Suppressor macrophage treated with lipopolysaccharide for 1 hour (primary cell): ENCODE measurements at regions not wholly inside any gene's neighbourhood (a gene's known extent, or its start where the extent isn't known, plus 50 kb on each side); places are given as distances from the start of the nearest gene placed in this dataset.

Source experiments
- DNase-seq, 3 donors: peaks; one replicate each; pipeline ENCODE4 v3.0.0-alpha.2; 2020 to 2022

DNA sequence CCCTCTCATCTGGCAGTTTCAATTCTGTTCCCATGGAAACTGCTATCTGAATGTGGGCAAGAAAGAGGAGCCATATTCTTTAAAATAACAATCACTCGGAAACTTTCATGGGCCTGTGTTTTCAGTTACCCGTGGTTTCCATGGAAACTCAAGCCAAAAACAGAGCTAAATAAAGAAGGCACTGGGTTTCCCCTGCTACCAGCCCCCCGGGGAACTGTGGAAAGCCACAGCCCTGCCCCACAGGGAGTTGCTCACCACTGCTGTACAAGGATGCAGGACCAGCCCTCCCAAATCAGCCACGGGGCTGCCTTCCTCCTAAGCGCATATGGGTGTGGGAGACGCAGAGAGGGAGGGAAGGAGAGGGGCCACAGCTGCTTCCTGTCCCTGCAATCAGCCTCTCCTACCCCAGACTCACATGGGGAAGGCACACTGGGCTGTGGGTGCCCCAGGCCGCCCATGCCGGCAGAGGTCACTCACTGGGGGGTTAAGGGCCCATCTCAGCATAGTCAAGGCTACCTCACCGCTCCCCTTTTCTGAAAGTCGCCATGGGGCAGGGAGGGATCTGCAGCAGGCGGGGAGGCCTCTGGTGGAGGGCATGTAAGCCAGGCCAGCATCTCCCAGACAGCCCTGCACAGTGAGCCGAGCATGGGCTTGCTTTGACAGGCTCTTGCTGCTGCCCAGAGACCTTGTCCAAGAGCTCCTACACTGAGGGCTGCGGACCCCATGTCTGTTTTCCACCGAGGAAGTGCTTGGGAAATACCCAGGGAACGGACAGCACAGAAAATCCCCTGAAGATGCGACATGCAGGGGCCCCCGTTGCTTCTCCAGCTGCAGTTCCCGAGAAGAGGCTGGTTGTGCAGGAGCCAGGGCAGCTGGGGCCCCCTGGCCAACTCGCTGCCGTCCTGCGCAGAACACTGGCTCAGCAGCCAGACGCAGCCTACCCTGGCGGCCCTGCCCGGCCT is 157.3 kb upstream of the PPP2R2D start:
- DNase-seq, result peak; percentile 47 to 62 (median 58)

DNA sequence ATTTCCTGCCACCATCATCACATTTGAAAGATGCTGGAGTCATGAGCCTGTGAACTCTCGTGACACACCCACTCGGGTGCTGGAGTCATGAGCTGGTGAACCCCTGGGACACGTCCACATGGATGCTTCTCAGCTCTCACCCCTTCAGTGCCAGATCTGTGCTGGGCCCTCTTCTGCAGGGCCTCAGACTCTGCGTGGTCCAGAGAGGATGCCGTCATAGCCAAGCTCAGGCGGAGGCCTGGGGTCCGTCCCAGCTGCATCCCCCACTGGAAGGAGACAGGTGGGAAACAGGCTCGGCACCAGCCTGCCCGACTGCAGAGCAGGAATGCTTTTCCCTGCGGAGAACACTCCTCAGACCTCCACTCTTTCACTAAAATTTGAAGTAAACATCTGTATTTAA is 156.5 kb upstream of the PPP2R2D start:
- DNase-seq, result peak in 1 of 3 donors; percentile 6

DNA sequence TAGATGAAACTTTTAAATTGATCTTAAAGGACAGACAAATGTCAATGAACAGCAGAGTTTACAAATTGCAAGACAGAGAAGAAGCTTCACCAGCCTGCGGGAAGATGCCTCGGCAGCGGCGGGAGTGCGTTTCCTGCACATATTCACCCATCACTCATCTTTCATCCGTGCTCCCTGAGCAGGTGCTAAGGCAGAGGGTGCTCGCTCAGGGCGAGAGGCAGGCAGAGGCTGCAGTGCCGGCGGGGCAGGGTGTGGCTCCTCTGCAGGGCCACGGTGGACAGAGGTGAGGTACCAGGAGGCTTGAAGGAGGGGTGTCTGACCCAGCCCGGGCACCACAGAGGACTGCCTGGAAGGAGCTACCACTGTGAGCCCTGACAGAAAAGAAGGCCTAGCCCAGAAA is 155.2 kb upstream of the PPP2R2D start:
- no peak for DNase-seq

DNA sequence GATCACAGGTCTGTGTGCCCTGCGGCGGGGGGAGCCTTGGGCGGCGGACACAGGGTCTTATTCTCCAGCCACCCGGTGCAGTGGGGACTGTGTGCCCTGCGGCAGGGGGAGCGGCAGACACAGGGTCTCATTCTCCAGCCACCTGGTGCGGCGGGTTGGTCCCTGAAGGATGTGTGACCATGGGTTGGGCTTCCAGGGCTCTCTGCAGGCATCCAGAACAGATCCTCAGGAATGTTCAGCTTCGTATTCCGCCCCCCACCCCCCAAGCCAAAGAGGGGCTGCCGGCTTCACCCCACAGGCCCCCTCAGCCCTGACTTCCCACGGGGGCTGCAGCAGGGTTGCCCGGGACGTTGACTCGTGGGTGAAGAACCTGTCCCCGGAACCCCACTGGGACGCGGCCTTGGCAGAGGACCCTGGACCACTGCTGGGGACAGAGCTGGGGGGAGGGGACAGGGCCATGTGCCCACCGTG is 154.5 kb upstream of the PPP2R2D start:
- no peak for DNase-seq

DNA sequence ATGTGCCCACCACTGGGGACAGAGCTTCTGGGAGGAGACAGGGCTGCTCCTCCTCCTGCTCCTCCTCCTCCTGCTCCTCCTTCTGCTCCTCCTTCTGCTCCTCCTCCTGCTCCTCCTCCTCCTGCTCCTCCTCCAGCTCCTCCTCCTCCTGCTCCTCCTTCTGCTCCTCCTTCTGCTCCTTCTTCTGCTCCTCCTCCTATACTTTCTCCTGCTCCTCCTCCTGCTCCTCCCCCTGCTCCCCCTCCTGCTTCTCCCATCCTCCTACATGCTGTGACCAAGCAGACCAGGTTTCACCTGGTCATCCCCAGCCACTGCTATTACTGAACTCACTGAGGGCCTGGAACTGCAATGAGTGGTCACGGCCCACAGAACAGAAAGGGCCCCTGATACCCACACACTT is 154.0 kb upstream of the PPP2R2D start:
- peak in 2 of 3 donors; percentile 15 to 46 for DNase-seq

DNA sequence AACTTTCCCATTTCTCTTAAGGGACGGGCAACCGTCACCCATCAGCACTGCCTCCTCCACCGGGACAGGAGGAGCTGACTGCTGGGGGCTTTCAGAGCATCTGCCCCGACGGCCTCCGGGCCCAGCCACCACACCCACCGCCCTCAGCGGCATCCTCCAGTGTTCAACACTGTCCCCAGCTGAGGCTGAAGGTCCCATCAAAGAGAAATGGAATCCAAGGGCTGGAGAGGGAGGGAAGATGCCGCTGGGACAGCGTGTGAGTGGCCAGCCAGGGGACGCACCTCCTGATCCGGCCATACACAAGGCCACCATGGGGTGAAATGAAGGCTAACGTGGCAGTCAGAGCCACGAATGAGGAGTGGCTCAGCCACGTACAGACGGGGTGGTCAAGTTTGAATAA is 153.6 kb upstream of the PPP2R2D start:
- no peak for DNase-seq

DNA sequence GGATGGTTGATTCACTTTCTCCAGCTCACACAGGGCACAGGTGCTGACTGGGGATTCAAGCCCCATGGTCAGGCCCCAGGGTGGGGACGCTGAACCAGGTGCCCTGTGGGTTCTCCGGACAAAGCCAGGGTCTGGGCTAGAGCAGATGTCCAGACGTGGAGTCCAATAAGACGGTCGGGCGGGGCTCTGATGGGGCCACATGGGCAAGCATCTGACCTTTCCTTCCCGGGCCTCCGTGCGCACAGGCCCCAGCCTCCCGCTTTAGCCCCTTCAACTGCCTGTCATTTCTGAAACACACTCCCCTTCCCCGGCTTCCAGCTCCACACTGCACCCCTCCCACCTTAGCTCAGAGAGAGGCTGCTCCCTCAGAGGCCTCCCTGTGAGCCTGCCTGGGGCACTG is 153.0 kb upstream of the PPP2R2D start:
- DNase-seq, result no peak

DNA sequence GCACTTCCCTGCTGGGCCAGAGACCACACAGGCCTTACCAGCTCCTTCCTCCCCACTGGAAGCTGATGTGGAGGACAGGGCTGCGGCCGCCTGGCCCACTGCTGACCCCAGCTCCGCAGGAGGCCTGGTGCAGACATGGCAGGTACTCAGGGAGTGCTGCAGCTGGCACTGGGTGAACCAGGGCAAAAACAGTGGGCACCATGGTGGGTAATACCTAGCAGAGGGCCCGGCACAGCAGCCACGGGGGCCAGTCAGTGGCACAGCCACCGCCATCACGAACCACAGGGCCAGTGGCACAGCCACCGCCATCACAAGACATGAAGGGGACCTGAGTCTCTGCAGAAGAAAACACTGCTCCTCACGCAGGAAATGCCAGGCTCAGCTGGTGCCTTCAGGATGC is 152.6 kb upstream of the PPP2R2D start:
- DNase-seq, result no peak

DNA sequence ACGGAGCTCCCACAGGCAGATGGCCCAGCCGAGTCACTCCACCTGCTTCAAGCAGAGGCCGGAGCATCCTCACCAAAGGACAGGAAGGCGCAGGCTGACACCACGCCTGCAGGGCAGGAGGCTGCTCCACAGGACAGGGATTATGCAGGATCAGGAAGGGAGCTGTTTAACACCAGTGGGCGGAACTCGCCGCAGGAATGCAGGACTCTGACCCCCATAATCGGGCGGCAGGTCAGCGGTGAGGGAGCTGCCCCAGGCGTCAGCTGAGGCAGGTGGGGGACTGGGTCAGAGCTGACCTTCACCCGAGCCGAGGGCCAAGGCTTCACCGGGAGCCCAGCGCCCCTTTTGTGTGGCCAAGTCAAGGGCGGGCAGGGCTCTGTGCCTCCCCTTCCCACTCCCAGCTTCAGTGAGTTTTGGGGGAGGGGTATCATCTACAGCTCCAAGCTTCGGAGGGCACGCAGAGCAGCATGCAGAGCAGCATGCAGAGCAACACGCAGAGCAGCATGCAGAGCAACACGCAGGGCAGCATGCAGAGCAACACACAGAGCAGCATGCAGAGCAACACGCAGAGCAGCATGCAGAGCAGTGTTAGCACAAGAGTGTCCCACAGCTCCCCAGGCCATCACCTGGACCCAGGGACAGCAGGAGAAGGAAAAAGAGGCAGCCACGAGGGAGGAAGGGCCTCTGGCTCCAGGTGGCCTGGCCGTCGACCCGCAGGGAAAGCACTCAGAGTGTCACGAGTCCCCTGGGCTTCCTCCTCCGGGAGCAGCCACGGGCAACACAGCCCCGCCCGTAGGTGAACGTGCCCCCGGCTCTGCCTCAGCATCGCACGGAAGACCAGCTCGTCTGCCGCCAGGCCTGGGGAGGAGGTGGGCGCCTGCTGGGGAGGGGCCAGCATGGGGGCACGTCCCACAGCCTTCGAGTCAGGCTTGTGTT is 151.7 kb upstream of the PPP2R2D start:
- no peak for DNase-seq

DNA sequence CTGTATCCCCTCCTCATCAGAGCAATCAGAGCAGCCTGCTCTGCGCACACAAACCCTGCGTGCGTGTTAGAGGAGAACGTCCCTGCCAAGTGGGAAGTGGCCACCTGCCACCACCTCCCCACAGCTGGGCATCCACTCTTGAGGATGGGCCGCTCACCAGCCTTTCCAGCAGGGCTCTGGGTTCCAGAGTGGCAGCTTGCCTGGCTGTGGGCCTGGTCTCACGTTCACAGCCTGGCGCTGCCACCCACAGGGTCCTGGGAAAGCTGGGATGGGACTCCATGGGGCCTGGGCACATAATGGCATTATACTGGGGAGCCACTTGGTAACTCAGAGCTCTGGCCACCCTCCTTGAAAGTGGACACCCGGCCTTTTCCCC is 151.1 kb upstream of the PPP2R2D start:
- no peak for DNase-seq

DNA sequence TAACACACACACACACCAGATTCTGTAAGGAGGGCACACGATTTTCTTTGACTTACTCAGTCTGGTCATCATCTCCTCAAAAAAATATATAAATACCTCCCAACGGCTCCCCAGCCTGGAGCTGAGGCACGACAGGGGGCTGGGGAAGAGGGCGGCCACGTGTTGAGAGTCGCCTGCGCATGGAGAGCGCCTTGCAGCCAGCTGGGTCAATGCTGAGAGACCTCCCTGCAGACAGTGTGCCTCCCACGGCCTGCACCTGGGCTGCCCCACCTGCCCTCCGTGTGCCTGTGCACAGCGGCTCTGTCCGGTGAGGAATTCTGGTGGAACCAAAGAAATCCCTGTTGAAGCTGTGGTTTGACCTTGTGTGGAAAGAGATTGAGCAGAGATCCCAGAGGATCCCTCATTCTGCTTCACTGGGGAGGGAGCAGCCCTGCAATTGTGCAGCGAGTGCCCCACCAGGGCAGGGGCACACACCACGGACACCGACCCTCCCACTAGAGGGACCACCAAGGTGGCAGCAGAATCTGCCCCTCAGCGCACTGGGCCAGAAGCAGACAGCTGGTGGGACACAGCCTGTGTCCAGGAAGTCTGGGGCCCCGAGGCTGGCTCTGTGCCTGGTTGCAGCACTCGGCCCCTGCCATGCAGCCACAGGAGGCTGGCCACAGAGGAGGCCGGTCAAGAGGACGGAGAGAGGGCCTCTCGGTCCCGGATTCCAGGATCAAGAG is 150.5 kb upstream of the PPP2R2D start:
- DNase-seq, result no peak

DNA sequence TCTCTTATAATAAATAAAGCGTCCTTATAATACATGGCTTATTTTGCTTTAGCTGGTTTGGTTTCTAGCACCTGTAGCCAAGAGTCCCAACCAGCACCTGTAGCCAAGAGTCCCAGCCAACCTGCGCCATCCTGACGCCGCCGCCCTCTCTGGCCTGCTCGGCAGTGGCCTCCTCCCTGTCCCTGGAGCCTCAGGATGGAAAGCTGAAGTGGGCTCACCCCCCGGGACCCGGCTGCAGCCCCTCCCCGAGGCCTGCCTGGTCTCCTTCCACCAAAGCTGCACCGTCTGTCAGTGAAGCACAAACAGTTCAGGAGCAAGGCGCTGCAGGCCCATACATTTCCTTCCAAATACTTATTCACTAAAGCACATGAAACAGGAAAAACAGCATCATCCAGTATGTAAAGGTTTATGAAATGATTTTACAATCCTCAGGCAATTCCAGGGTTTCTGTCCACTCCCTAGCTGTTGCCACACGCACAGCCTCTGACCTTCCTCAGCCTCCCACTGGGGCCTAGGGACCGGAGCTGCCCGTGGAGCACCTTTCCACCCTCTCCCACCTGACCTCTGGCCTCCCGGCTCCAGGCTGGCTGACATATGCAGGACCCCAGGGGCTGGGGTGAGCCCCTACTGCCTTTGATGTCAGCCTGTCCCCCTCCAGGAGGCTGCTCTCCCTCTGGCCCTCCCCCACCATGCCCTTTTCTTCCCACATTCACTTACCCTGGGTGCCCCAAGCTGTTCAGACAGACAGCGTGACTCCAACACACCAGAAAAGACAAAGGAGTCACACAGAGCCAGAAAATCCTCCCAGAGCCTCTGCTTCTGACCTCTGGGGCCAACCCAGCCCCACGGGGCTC is 149.6 kb upstream of the PPP2R2D start:
- no peak for DNase-seq

DNA sequence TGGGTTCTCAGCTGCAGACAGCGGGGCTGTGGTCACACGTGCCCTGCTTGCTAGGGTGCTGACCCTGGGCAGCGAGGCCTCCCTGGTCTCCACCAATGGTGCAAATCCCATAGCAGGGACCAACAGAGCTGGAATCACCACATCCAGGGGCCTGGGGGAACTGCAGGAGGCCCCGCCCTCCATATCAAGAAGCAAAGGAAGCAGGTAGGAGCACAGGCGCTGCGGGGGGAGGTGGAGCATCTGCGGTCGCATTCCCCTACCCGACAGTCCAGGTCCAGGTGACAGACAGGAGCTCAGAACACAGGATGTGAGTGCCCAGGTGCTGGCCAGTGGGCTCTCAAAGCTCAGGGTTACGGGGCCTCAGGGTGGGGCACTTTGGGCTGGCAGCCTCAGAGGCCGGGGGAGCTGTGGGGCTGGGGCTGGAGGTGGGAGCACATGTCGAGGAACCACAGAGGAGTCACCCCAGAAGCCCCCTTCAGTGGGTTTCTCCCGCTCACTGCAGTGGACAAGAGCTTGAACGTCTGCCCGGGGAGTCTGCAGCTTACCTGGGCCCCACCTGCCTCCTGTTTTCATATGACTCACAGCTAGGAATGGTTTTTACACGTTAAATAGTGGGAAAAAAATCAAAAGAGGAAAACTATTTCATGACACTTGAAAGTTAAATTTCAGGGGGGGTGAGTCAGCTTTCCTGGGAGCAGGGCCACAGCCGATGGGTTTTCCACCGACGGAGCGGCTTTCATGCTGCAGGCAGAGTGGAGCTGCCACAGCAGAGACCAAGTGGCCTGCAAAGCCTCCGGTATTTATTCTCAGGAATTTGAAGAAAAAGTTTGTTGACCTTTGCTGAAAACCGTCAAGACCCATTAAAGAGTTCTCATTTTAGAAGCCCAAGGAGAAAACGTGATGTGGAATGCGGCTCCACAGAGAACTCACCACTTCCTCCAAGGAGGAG is 148.7 kb upstream of the PPP2R2D start:
- no peak for DNase-seq

DNA sequence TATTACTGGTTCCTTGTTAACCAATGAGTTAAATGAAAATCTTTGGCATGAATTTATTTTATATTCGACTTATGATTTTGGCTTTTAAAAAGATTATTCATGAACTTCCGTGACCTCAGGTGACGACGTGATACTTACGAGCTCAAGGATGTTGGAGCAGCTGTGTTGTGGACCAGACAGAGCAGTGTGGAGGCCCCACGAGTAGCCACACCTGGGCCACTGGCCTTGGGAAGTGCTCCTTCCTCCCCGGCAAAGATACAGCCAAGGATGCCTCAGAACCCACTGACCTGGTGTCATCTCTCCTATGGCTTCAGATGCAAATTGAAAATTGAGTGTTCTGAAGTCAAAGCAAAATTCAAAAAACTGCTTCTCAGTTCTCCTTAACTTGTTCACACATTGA is 147.5 kb upstream of the PPP2R2D start:
- no peak for DNase-seq

DNA sequence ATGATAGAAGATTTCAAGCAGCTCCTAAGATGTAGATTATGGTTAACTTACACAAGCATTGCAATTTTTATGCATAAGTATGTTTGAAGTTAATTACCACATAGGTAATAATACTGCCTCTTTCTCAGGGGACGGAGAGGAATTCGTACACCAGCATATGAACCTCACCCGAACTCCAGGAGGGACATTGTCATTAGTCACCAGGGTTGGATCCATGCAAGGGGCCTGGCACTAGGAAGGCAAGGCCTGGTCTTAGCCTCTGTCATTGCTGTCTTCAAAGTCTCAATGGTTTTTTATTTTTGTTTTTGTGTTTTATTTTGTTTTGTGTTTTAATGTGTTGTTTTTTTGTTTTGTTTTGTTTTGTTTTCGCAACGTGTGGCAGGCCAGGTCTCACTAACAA is 145.6 kb upstream of the PPP2R2D start:
- no peak for DNase-seq

DNA sequence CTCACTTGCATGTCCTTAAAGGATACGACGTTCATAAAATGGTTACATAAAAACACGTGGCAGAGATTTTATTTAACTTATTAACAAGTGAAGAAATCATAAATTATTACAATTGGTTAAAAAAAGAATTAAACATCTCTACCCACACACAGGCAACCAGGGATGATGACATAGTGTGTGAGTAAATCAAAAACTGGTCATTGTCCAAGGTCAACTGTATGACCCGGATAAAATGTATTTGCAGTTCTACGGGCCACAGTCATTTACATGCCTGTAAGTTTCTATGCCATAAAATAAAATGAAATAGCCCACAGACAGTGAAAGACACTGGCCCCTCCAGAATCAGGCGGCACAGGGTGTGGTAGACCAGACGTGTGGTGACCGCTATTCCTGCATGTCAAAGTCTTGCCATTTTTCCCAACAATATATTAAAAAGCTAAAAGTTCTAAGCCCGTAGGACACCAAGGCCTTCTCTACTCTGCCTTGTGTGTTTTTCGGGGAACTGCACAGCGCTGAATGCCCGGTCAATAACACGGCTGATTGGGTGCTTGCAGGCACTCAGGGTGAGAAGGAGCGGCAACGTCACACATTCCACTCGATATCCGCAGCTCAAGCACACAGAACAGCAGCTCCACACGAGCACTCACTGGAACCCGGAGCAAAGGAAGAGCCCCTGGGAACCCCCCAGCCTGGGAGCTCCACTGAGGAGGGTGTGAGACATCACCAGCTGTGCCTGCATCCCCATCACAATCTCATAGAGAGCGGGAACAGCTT is 143.3 kb upstream of the PPP2R2D start:
- no peak for DNase-seq

DNA sequence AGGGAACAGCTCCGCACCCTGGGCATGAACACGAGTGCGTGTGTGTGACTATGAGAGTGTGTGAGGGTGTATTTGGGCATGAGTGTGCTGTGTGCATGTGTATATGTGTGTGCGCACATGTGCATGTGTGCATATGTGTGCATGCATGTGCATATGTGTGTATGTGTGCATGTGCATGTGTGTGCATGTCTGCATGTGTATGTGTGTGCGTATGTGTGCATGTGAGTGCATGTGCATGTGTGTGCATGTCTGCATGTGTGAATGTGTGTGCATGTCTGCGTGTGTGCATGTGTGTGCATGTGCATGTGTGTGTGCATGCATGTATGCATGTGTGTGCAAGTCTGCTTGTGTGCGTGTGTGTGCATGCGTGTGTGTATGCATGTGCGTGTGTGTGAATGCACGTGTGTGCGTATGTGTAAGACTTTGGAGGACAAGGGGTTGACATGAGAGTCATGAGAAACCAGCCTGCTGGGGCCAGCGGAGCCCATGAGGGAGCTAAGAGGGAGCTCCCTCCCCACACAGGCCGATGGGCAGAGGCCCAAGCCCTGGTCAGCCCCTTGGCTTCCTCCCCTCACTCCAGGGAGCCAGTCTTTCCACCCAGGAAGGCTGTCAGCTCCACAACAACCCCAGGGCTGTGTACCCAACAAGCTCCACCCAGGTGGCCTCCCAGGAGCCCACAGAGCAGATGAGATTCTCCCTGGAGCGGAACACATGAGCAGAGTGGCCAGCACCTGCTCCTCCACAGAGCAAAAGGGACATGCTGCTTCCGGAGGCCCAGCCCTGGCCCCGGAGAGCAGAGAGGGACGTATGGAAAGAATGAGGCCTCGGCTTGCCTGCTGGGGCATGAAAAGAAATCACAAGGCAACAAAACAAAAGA is 142.5 kb upstream of the PPP2R2D start:
- no peak for DNase-seq

DNA sequence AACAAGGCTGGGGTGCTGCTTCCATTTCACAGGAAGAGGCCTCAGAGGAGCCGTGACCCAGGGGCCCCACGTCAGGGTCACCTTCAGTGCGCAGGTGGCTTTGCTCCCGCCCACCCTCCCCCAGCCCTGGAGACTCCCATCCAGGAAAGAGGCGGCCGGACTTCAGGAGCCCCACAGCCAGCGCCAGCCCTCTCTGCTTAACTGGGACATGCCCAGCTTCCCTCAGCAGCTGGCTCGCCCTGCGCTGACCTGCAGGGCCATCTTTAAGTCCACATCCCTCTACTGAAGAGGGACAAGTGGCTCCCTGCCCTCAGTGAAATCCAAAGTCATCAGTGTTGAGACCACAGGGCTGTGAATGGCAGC is 141.9 kb upstream of the PPP2R2D start:
- no peak for DNase-seq

DNA sequence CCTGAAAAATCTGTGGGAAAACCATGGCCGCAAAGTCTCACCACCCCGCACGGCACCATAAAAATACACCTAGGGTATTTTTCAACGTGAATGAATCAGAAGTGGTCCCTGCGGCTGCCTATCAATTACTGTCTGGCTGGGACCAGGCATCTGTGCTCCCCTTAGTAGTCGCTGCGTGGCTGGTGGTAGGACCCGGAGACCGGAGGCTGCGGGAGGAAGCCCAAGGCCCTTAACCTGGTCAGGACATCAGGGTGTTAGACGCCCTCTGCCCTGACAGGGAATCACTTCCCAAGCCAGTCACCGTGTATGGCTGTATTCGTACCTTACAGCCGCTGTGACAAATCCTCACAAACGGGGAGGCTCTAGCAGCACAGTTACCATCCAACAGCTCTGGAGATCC is 141.5 kb upstream of the PPP2R2D start:
- DNase-seq, result no peak
